A549 (cell line): ENCODE measurements at regions not wholly inside any gene's neighbourhood (a gene's known extent, or its start where the extent isn't known, plus 50 kb on each side); places are given as distances from the start of the nearest gene placed in this dataset.

ENCODE experiments used
- BHLHE40 ChIP-seq: IDR thresholded peaks from 2 replicates; pipeline ENCODE4 v1.6.1; 2012; ENCODE audit warnings: low read depth, low read length, inconsistent platforms
- EHMT2 ChIP-seq: fragments of 200-600 bp; sonication (generic); IDR thresholded peaks from 2 replicates; pipeline ENCODE4 v1.6.1; 2016; ENCODE audit warnings: antibody characterized with exemption, low read depth, mild to moderate bottlenecking, moderate library complexity
- EP300 ChIP-seq, 2 experiments: fragments of >200 bp; sonication (Bioruptor Twin); formaldehyde crosslinking; IDR thresholded peaks; 2 replicates in 1 of 2; 3 replicates in 1 of 2; pipeline ENCODE4 v1.6.1; 2016 to 2017
- JUNB ChIP-seq: fragments of >200 bp; sonication (Bioruptor Twin); formaldehyde crosslinking; IDR thresholded peaks from 2 replicates; pipeline ENCODE4 v1.6.1; 2016
- PBX3 ChIP-seq: IDR thresholded peaks from 2 replicates; pipeline ENCODE4 v1.6.1; 2012
- POLR2A ChIP-seq: IDR thresholded peaks from 2 replicates; pipeline ENCODE4 v1.6.1; 2012; ENCODE audit warnings: mild to moderate bottlenecking, low read length
- RCOR1 ChIP-seq: fragments of 150-350 bp; IDR thresholded peaks from 2 replicates; pipeline ENCODE4 v1.6.1; 2014; ENCODE audit warnings: antibody characterized with exemption, low read length, low read depth
- ZC3H11A ChIP-seq: fragments of 450-650 bp; IDR thresholded peaks from 2 replicates; pipeline ENCODE4 v1.6.1; 2014; ENCODE audit warnings: antibody characterized with exemption, mild to moderate bottlenecking
- TF ChIP-seq, protein P1 (sequence below): fragments of 200-600 bp; sonication (generic); IDR thresholded peaks from 2 replicates; pipeline ENCODE4 v1.6.1; 2016; ENCODE audit warnings: antibody characterized with exemption, mild to moderate bottlenecking, moderate library complexity
- TF ChIP-seq, protein P2 (sequence below): fragments of >200 bp; sonication (Bioruptor Twin); formaldehyde crosslinking; IDR thresholded peaks from 3 replicates; pipeline ENCODE4 v1.5.1; 2016

- TF ChIP-seq, protein P1, sequence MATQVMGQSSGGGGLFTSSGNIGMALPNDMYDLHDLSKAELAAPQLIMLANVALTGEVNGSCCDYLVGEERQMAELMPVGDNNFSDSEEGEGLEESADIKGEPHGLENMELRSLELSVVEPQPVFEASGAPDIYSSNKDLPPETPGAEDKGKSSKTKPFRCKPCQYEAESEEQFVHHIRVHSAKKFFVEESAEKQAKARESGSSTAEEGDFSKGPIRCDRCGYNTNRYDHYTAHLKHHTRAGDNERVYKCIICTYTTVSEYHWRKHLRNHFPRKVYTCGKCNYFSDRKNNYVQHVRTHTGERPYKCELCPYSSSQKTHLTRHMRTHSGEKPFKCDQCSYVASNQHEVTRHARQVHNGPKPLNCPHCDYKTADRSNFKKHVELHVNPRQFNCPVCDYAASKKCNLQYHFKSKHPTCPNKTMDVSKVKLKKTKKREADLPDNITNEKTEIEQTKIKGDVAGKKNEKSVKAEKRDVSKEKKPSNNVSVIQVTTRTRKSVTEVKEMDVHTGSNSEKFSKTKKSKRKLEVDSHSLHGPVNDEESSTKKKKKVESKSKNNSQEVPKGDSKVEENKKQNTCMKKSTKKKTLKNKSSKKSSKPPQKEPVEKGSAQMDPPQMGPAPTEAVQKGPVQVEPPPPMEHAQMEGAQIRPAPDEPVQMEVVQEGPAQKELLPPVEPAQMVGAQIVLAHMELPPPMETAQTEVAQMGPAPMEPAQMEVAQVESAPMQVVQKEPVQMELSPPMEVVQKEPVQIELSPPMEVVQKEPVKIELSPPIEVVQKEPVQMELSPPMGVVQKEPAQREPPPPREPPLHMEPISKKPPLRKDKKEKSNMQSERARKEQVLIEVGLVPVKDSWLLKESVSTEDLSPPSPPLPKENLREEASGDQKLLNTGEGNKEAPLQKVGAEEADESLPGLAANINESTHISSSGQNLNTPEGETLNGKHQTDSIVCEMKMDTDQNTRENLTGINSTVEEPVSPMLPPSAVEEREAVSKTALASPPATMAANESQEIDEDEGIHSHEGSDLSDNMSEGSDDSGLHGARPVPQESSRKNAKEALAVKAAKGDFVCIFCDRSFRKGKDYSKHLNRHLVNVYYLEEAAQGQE, result no peak
- TF ChIP-seq, protein P2, sequence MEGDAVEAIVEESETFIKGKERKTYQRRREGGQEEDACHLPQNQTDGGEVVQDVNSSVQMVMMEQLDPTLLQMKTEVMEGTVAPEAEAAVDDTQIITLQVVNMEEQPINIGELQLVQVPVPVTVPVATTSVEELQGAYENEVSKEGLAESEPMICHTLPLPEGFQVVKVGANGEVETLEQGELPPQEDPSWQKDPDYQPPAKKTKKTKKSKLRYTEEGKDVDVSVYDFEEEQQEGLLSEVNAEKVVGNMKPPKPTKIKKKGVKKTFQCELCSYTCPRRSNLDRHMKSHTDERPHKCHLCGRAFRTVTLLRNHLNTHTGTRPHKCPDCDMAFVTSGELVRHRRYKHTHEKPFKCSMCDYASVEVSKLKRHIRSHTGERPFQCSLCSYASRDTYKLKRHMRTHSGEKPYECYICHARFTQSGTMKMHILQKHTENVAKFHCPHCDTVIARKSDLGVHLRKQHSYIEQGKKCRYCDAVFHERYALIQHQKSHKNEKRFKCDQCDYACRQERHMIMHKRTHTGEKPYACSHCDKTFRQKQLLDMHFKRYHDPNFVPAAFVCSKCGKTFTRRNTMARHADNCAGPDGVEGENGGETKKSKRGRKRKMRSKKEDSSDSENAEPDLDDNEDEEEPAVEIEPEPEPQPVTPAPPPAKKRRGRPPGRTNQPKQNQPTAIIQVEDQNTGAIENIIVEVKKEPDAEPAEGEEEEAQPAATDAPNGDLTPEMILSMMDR, result no peak
- TF ChIP-seq EP300 (IDR thresholded peaks at IDR 0.05), result no peak
- TF ChIP-seq POLR2A, result no peak
- no peak for TF ChIP-seq RCOR1
- no peak for TF ChIP-seq EHMT2
- no peak for TF ChIP-seq ZC3H11A
- no peak for TF ChIP-seq JUNB
- TF ChIP-seq PBX3, result no peak
- TF ChIP-seq BHLHE40, result no peak
Measured at GRCh38 chr1:50358962-50359361, 64.3 kb downstream of the DMRTA2 start.
